ENCODE measurements at regions not wholly inside any gene's neighbourhood (a gene's known extent, or its start where the extent isn't known, plus 50 kb on each side); places are given as distances from the start of the nearest gene placed in this dataset.

GRCh38 chr6:138007014-138007472, 100.2 kb downstream of the PERP start:
- no peak for TF ChIP-seq POLR2A (IDR thresholded peaks at IDR 0.05)
- no peak for TF ChIP-seq POLR2AphosphoS5 (IDR thresholded peaks at IDR 0.05)
- TF ChIP-seq EP300 (IDR thresholded peaks at IDR 0.05), result no peak
- TF ChIP-seq CTCF (IDR thresholded peaks at IDR 0.05), result peak in 3 of 4 experiments; percentile 9 to 43 (median 24)
- Histone ChIP-seq H3K4me1 (no peaks in the 10 kb centered on the region), H3K4me3 (no peak overlapping the region), H3K9me3 (no peaks in the 10 kb centered on the region), H3K36me3 (no peaks in the 10 kb centered on the region), H3K27me3 (no peaks in the 10 kb centered on the region), H3K27ac (no peak overlapping the region)
- intact Hi-C loops (cut with DNase I), result loop anchor here (10.0 kb wide), 2 partner anchors 288 to 398 kb away; partner anchors contain the start of gene HEBP2
- 19 to 35% methylated on average over 5 of the region's 5 CpGs for WGBS, 2 donors
- no peak for DNase-seq

- Histone ChIP-seq H3K27ac (no peak overlapping the region), H3K9me3 (no peaks in the 10 kb centered on the region), H3K27me3 (no peaks in the 10 kb centered on the region), H3K4me3 (no peak overlapping the region), H3K4me1 (no peaks in the 10 kb centered on the region), H3K36me3 (no peaks in the 10 kb centered on the region)
- intact Hi-C loops (cut with DNase I), result loop anchor here (10.0 kb wide), 2 partner anchors 286 to 396 kb away; partner anchors contain the start of gene HEBP2
- 88 to 89% methylated on average over 3 of the region's 3 CpGs for WGBS, 2 donors
- TF ChIP-seq POLR2AphosphoS5 (IDR thresholded peaks at IDR 0.05) (no peak), CTCF (IDR thresholded peaks at IDR 0.05) (no peak), EP300 (IDR thresholded peaks at IDR 0.05) (no peak), POLR2A (IDR thresholded peaks at IDR 0.05) (no peak)
- no peak for DNase-seq
Measured at GRCh38 chr6:138008791-138009190, 98.4 kb downstream of the PERP start.

DNA sequence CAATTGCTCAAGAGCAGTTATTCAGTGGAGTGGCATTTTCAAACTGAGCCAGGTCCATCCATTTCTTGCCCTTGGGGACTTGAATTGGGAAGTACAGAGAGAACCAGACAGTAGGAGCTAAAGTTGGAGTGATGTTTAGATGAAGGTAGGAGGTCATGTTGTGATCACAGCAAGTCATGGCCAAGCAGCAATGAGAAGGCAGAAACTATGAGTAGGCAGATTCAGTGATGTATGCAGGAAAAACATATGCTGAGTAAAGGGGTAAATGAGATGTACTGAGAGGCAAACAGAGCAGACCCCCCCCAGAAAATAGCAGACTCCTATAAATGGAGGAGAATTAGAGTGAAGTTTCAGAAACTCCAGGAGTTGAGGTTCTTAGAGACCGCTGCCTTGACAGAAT, 95.8 kb downstream of the PERP start:
- Histone ChIP-seq H3K36me3 (no peaks in the 10 kb centered on the region), H3K4me1 (no peaks in the 10 kb centered on the region), H3K27me3 (no peaks in the 10 kb centered on the region), H3K4me3 (no peak overlapping the region), H3K9me3 (no peaks in the 10 kb centered on the region), H3K27ac (no peak overlapping the region)
- no peak for DNase-seq
- 97 to 100% methylated on average over 1 of the region's 1 CpG for WGBS, 2 donors
- intact Hi-C loops (cut with DNase I), result no loop called here
- no peak for TF ChIP-seq POLR2A (IDR thresholded peaks at IDR 0.05)
- no peak for TF ChIP-seq CTCF (IDR thresholded peaks at IDR 0.05)
- TF ChIP-seq EP300 (IDR thresholded peaks at IDR 0.05), result no peak
- no peak for TF ChIP-seq POLR2AphosphoS5 (IDR thresholded peaks at IDR 0.05)

- H3K4me1 ChIP-seq, result no peaks in the 10 kb centered on the region
- no peaks in the 10 kb centered on the region for H3K9me3 ChIP-seq
- H3K4me3 ChIP-seq, result no peak overlapping the region
- no peak for DNase-seq
- no peaks in the 10 kb centered on the region for H3K27me3 ChIP-seq
- no peaks in the 10 kb centered on the region for H3K36me3 ChIP-seq
- 32 to 66% methylated on average over 1 of the region's 1 CpG for WGBS, 2 donors
- no peak overlapping the region for H3K27ac ChIP-seq
- TF ChIP-seq EP300 (IDR thresholded peaks at IDR 0.05) (no peak), POLR2A (IDR thresholded peaks at IDR 0.05) (no peak), POLR2AphosphoS5 (IDR thresholded peaks at IDR 0.05) (no peak), CTCF (IDR thresholded peaks at IDR 0.05) (no peak)
- intact Hi-C loops (cut with DNase I), result no loop called here
Measured at GRCh38 chr6:138012682-138013081, 94.5 kb downstream of the PERP start.

- no peaks in the 10 kb centered on the region for H3K36me3 ChIP-seq
- no peak for DNase-seq
- WGBS, 2 donors, result 14 to 51% methylated on average over 1 of the region's 1 CpG
Measured at GRCh38 chr6:138013959-138014358, 93.3 kb downstream of the PERP start.

More at GRCh38 chr6:138013959-138014358, 93.3 kb downstream of the PERP start:
- H3K4me1 ChIP-seq, result no peaks in the 10 kb centered on the region
- H3K9me3 ChIP-seq, result no peaks in the 10 kb centered on the region
- H3K4me3 ChIP-seq, result no peak overlapping the region
- H3K27ac ChIP-seq, result no peak overlapping the region
- intact Hi-C loops (cut with DNase I), result no loop called here
- H3K27me3 ChIP-seq, result no peaks in the 10 kb centered on the region
- no peak for TF ChIP-seq CTCF (IDR thresholded peaks at IDR 0.05)

All from sigmoid colon (tissue), 6 donors.